ENCODE measurements at regions not wholly inside any gene's neighbourhood (a gene's known extent, or its start where the extent isn't known, plus 50 kb on each side); places are given as distances from the start of the nearest gene placed in this dataset.

GRCh38 chr2:107320881-107321280 lies 434.9 kb upstream of the ST6GAL2 start:
- H3K27me3 Mint-ChIP-seq = no peaks in the 10 kb centered on the region
- ChIA-PET POLR2A (ENCODE audit: partially characterized antibody) (no interaction called here), CTCF (ENCODE audit: partially characterized antibody) (no interaction called here)
- no peaks in the 10 kb centered on the region for H3K36me3 ChIP-seq (ENCODE audit: insufficient read depth, low read length)
- H3K27ac ChIP-seq (ENCODE audit: low read depth, low read length) = no peak overlapping the region
- intact Hi-C loops (cut with micrococcal nuclease) = no loop called here
- no peaks in the 10 kb centered on the region for H3K4me1 Mint-ChIP-seq
- no peak for DNase-seq
- H3K9me3 Mint-ChIP-seq = peaks cover 0 to 18% (median under 1%) of the 10 kb centered on the region in 8 donors
- H3K4me3 Mint-ChIP-seq = no peak overlapping the region
- no peak overlapping the region for H3K4me3 ChIP-seq (ENCODE audit: low read length in 2 of 2)
- no peak overlapping the region for H3K27ac Mint-ChIP-seq
- H3K4me1 ChIP-seq (ENCODE audit: insufficient read depth, low read length) = no peaks in the 10 kb centered on the region
- no peaks in the 10 kb centered on the region for H3K27me3 ChIP-seq (ENCODE audit: insufficient read depth, low read length)
- H3K36me3 Mint-ChIP-seq = no peaks in the 10 kb centered on the region
- H3K9me3 ChIP-seq (ENCODE audit: control insufficient read depth in 1 of 2, low read length in 2 of 2) = no peaks in the 10 kb centered on the region

DNA sequence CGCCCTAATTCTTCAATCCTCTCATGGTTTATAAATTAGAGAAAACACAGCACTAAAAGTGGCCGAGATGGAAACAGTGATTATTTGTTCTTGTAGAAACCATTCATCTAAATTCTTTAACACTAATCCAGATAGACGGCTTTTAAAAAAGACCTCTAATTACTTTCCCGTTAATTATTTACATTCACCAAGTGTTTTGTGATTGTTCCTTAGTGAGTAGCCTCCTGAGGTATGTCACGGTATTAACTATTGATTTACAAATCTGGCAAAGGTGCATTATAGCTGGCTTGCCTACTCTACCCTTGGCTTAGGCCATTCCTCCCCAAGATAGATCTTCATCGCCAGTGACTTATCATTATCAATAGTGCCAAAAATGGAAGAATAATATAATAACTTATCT lies 436.4 kb upstream of the ST6GAL2 start:
- ChIA-PET POLR2A (ENCODE audit: partially characterized antibody) (no interaction called here), CTCF (ENCODE audit: partially characterized antibody) (no interaction called here)
- H3K36me3 ChIP-seq (ENCODE audit: insufficient read depth, low read length) = no peaks in the 10 kb centered on the region
- intact Hi-C loops (cut with micrococcal nuclease) = no loop called here
- no peak overlapping the region for H3K4me3 Mint-ChIP-seq
- no peaks in the 10 kb centered on the region for H3K4me1 ChIP-seq (ENCODE audit: insufficient read depth, low read length)
- peaks cover 0 to 6% of the 10 kb centered on the region in 2 donors for H3K9me3 ChIP-seq (ENCODE audit: control insufficient read depth in 1 of 2, low read length in 2 of 2)
- no peaks in the 10 kb centered on the region for H3K27me3 ChIP-seq (ENCODE audit: insufficient read depth, low read length)
- no peak overlapping the region for H3K27ac ChIP-seq (ENCODE audit: low read depth, low read length)
- no peaks in the 10 kb centered on the region for H3K4me1 Mint-ChIP-seq
- no peak for DNase-seq
- no peaks in the 10 kb centered on the region for H3K27me3 Mint-ChIP-seq
- no peak overlapping the region for H3K27ac Mint-ChIP-seq
- H3K36me3 Mint-ChIP-seq = no peaks in the 10 kb centered on the region
- H3K9me3 Mint-ChIP-seq = peaks cover 0 to 18% (median 3%) of the 10 kb centered on the region in 8 donors
- no peak overlapping the region for H3K4me3 ChIP-seq (ENCODE audit: low read length in 2 of 2)

GRCh38 chr2:107323946-107324565 lies 438.1 kb upstream of the ST6GAL2 start:
- no peaks in the 10 kb centered on the region for H3K27me3 ChIP-seq (ENCODE audit: insufficient read depth, low read length)
- H3K9me3 Mint-ChIP-seq = peaks cover 0 to 17% (median 6%) of the 10 kb centered on the region in 8 donors
- POLR2A ChIA-PET (ENCODE audit: partially characterized antibody) = no interaction called here
- no peaks in the 10 kb centered on the region for H3K36me3 ChIP-seq (ENCODE audit: insufficient read depth, low read length)
- no peak overlapping the region for H3K27ac Mint-ChIP-seq
- H3K27me3 Mint-ChIP-seq = no peaks in the 10 kb centered on the region
- peaks cover 0 to 6% of the 10 kb centered on the region in 2 donors for H3K9me3 ChIP-seq (ENCODE audit: control insufficient read depth in 1 of 2, low read length in 2 of 2)
- CTCF ChIA-PET (ENCODE audit: partially characterized antibody) = no interaction called here
- DNase-seq = no peak
- intact Hi-C loops (cut with micrococcal nuclease) = no loop called here
- H3K4me3 Mint-ChIP-seq = no peak overlapping the region
- H3K4me3 ChIP-seq (ENCODE audit: low read length in 2 of 2) = no peak overlapping the region
- H3K27ac ChIP-seq (ENCODE audit: low read depth, low read length) = no peak overlapping the region
- no peaks in the 10 kb centered on the region for H3K4me1 ChIP-seq (ENCODE audit: insufficient read depth, low read length)
- H3K4me1 Mint-ChIP-seq = no peaks in the 10 kb centered on the region
- no peaks in the 10 kb centered on the region for H3K36me3 Mint-ChIP-seq

- H3K27ac Mint-ChIP-seq = no peak overlapping the region
- CTCF ChIA-PET (ENCODE audit: partially characterized antibody) = no interaction called here
These were observed 440.2 kb upstream of the ST6GAL2 start for GRCh38 chr2:107325981-107326786.

GRCh38 chr2:107334306-107334705 lies 448.3 kb upstream of the ST6GAL2 start:
- Mint-ChIP-seq H3K27me3 (no peaks in the 10 kb centered on the region), H3K4me1 (no peaks in the 10 kb centered on the region), H3K27ac (no peak overlapping the region), H3K36me3 (no peaks in the 10 kb centered on the region), H3K9me3 (peaks cover 0 to 15% (median 13%) of the 10 kb centered on the region in 8 donors), H3K4me3 (no peak overlapping the region)
- no peak for DNase-seq
- intact Hi-C loops (cut with micrococcal nuclease) = no loop called here
- no peaks in the 10 kb centered on the region for H3K36me3 ChIP-seq (ENCODE audit: insufficient read depth, low read length)
- no peak overlapping the region for H3K4me3 ChIP-seq (ENCODE audit: low read length in 2 of 2)
- no peaks in the 10 kb centered on the region for H3K27me3 ChIP-seq (ENCODE audit: insufficient read depth, low read length)
- no peak overlapping the region for H3K27ac ChIP-seq (ENCODE audit: low read depth, low read length)
- no peaks in the 10 kb centered on the region for H3K9me3 ChIP-seq (ENCODE audit: control insufficient read depth in 1 of 2, low read length in 2 of 2)
- CTCF ChIA-PET (ENCODE audit: partially characterized antibody) = no interaction called here
- POLR2A ChIA-PET (ENCODE audit: partially characterized antibody) = no interaction called here
- no peaks in the 10 kb centered on the region for H3K4me1 ChIP-seq (ENCODE audit: insufficient read depth, low read length)

More at GRCh38 chr2:107325981-107326786, 440.2 kb upstream of the ST6GAL2 start:
- Histone ChIP-seq H3K36me3 (ENCODE audit: insufficient read depth, low read length) (no peaks in the 10 kb centered on the region), H3K4me1 (ENCODE audit: insufficient read depth, low read length) (no peaks in the 10 kb centered on the region), H3K4me3 (ENCODE audit: low read length in 2 of 2) (no peak overlapping the region), H3K9me3 (ENCODE audit: control insufficient read depth in 1 of 2, low read length in 2 of 2) (peaks cover 0 to 6% of the 10 kb centered on the region in 2 donors), H3K27ac (ENCODE audit: low read depth, low read length) (no peak overlapping the region), H3K27me3 (ENCODE audit: insufficient read depth, low read length) (no peaks in the 10 kb centered on the region)
- Mint-ChIP-seq H3K27me3 (no peaks in the 10 kb centered on the region), H3K36me3 (no peaks in the 10 kb centered on the region), H3K4me1 (no peaks in the 10 kb centered on the region), H3K4me3 (no peak overlapping the region), H3K9me3 (peaks cover 3 to 17% (median 11%) of the 10 kb centered on the region in 8 donors)
- intact Hi-C loops (cut with micrococcal nuclease) = no loop called here
- POLR2A ChIA-PET (ENCODE audit: partially characterized antibody) = no interaction called here
- no peak for DNase-seq

DNA sequence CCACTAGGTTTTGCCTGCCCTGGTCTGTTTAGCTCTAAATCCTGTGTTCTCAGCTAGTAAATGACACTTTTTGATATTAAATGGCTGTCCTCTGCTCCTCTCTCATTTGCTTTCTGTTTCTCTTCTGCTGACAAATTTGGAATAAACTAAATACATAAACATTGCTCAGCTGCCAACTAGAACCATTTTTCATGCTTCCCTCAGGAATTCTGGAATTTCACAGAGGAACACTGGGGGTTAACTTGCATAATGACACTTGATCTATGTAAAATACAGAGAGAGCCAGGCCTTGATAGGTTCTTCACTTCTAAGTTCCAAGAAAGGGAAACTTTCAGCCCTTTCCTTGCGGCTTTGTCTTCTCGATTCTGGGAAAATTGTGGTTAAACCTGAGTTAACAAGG lies 450.6 kb upstream of the ST6GAL2 start:
- ChIA-PET CTCF (ENCODE audit: partially characterized antibody) (no interaction called here), POLR2A (ENCODE audit: partially characterized antibody) (no interaction called here)
- no peak for DNase-seq
- Histone ChIP-seq H3K9me3 (ENCODE audit: control insufficient read depth in 1 of 2, low read length in 2 of 2) (no peaks in the 10 kb centered on the region), H3K36me3 (ENCODE audit: insufficient read depth, low read length) (no peaks in the 10 kb centered on the region), H3K27ac (ENCODE audit: low read depth, low read length) (no peak overlapping the region), H3K4me3 (ENCODE audit: low read length in 2 of 2) (no peak overlapping the region), H3K27me3 (ENCODE audit: insufficient read depth, low read length) (no peaks in the 10 kb centered on the region), H3K4me1 (ENCODE audit: insufficient read depth, low read length) (no peaks in the 10 kb centered on the region)
- Mint-ChIP-seq H3K27me3 (no peaks in the 10 kb centered on the region), H3K9me3 (peaks cover 0 to 9% (median 4%) of the 10 kb centered on the region in 8 donors), H3K4me1 (no peaks in the 10 kb centered on the region), H3K4me3 (no peak overlapping the region), H3K36me3 (no peaks in the 10 kb centered on the region), H3K27ac (no peak overlapping the region)
- intact Hi-C loops (cut with micrococcal nuclease) = no loop called here

- Histone ChIP-seq H3K9me3 (ENCODE audit: control insufficient read depth in 1 of 2, low read length in 2 of 2) (no peaks in the 10 kb centered on the region), H3K27me3 (ENCODE audit: insufficient read depth, low read length) (no peaks in the 10 kb centered on the region), H3K4me3 (ENCODE audit: low read length in 2 of 2) (no peak overlapping the region), H3K27ac (ENCODE audit: low read depth, low read length) (no peak overlapping the region), H3K4me1 (ENCODE audit: insufficient read depth, low read length) (no peaks in the 10 kb centered on the region), H3K36me3 (ENCODE audit: insufficient read depth, low read length) (no peaks in the 10 kb centered on the region)
- POLR2A ChIA-PET (ENCODE audit: partially characterized antibody) = no interaction called here
- Mint-ChIP-seq H3K27ac (no peak overlapping the region), H3K4me3 (no peak overlapping the region), H3K36me3 (no peaks in the 10 kb centered on the region), H3K9me3 (peaks cover 0 to 9% (median 2%) of the 10 kb centered on the region in 8 donors), H3K4me1 (no peaks in the 10 kb centered on the region), H3K27me3 (no peaks in the 10 kb centered on the region)
- CTCF ChIA-PET (ENCODE audit: partially characterized antibody) = no interaction called here
- no peak for DNase-seq
- intact Hi-C loops (cut with micrococcal nuclease) = no loop called here
These were observed 451.4 kb upstream of the ST6GAL2 start for GRCh38 chr2:107337209-107337898.

Data from CD4-positive, alpha-beta memory T cell (primary cell).